HG02943 (cell line): ENCODE measurements at regions not wholly inside any gene's neighbourhood (a gene's known extent, or its start where the extent isn't known, plus 50 kb on each side); places are given as distances from the start of the nearest gene placed in this dataset.
"Not testable (repeated sequence)": the region's sequence is repeated elsewhere in the genome, so short reads cannot be mapped to it uniquely, and the experiment has no call there.

Experiments used
- ATAC-seq: cut with Tn5 transposase; IDR thresholded peaks from one replicate; pipeline ENCODE4 v1.9.1; 2021; ENCODE audit warnings: mild to moderate bottlenecking, low read depth, moderate library complexity; ENCODE audit not compliant: unreplicated experiment

DNA sequence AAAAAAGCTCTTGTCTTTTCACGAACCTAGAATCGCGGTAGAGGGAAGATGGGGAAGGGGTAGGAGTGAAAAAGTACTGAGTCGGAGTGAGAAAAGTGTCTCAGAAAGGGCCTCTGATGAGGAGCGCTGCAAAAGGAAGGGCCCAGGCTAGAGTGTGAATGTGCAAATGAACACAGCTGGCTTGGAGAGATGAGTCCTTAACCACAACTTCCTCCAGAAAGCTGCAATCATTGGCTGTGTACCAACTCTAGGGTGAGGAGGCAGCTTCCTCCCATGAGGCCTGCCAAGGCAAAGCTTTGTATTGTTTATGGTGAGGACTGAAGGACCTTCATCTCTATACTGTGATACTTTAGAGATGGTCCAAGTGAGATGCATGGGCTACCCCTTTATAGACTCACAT lies 566.9 kb upstream of the ANO5 start:
- no peak for ATAC-seq

DNA sequence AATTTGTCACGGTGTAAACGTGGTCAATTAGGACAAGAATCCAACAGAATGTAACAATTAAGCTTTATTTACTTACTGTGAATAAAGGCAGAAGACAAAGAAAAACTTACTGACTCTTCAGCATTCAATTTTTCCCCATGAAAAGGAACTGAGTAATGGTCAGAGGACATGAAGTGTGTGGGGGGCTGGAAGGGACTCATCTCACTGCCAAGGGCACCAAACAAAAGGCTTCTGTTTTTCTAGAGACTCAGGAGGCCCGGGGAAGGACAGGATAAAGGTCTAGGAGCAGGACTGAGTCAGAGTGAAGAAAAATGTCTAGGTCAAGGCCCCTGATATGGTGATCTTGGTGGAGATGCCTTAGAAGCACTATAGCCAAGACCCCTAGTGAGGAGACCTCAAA lies 564.2 kb upstream of the ANO5 start:
- ATAC-seq: no peak

DNA sequence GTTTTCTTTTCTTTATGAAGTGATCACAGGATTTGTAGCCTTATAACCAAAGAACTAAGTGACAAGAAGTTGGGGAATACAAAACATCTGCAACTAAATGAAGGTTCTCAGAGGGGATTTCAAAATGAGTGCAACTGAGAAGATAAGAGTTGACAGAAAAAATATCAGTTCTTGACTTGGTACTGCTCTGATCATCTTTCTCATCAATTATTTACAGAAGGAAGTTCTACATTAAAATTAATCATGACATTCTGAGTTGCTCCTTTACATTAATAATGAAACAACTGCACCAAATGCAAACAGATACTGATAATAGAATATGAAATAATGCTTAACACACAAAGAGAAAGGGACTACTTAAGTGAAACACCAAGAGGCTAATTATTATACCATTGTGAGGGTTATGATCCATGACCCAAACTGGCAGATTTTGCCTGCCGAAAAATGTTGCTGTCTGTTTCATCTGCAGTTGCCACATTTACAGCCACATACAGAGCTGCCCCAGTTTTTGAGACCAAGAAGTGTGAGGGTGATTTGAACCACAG lies 561.9 kb upstream of the ANO5 start:
- peak; percentile 65 for ATAC-seq

DNA sequence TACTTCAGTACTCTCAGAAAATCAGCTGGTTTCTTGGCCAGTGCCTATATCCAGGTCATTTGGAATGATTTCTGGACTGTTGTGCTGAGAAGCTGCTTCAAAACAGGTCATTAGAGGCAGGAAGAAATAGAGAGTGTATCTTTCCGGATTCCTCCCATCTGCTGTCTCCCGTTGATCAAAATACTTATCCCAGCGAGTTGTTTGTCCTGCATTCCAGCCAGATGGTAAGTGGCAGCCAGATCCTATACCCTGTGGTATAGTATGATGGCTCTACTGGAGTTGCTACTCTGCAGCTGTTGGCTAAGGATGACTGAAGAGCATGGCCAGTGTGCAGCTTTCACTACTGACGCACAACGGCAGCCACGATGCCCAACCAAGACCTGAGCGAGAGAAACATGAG lies 560.9 kb upstream of the ANO5 start:
- ATAC-seq: no peak

DNA sequence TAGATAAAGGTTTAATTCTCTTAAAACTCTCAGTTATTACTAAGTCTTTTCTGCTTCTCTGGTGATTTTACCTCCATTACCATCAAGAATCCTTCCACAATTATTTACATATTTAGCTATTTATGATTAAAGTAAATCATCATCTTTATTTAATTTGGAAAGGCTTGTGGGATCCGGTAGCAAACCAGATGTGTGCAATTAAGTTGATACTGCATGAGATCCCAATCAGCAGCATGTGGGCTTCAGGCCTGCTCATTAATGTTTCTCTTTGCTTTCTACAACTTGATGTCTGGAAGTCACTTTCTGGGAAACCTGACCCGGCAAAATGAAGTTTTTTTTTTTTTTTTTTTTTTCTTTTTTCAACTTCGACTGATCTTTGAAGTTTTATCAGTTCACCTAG lies 558.4 kb upstream of the ANO5 start:
- ATAC-seq: no peak

DNA sequence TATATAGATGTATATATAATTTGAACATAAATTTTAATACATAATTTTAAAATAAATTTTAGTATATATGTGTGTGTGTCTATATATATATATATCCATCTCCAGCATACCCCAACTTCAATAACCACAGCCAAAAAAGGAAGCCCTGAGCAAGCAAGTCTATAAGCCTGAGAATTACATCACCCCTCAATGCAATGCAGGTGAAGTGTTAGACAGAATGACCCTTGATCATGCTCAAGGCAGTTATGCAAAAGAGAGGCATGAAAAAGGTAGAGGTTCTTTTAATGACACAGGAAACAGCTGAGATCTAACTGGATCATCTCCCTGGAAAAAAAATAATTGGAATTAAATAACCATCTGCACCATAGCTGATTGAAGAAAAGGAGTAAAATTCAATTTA lies 557.9 kb upstream of the ANO5 start:
- ATAC-seq: no peak

DNA sequence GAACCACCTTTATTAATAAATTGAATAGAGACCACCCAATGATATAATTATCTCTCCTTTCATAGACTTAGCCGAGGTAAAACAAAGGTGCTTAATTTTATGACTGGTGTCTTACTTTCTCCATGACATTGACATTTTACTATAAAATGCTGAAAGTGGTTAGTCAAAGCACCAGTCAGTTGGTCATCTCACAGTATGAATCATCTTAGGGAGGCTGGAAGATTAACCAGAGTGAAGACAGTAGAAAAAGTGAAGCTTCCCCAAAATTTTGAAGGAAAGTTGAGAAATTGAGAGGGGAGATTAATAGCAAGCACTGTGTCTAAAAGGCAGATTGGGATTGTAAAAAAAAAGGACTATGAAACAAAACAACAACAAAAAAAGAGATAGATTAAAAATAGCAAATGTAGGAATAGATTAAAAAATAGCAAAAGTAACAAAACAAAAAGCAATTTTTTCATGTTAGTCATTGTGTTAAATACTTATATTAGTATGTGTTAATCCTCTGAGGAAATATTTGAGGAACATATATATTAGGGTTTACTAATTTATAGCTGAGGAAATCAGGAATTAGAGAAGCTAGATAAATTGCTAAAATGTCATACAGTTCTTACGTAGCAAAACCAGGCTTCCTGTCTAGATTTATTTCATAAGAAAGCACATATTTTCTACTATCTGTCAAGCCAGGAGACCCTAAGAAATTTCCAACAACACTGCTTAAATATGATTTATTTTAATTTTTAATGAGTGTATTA lies 557.3 kb upstream of the ANO5 start:
- no peak for ATAC-seq

DNA sequence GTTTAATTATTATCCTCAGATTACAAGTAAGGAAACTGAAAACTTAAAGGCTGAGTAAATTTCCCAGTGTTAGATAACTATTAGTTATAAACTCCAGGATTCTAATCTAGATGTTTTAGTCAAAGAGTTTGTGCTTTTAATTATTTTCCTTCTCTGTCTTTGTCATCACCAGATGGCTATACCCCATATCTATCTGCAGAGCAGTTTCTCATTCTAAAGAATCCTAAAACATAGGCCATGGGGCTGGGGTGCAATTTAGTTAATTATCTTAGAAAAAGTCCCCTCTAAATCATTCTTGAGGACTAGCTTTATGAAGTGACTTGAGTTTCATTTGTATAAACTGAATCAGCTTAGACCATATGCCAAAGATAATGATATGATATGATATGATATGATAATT lies 556.3 kb upstream of the ANO5 start:
- ATAC-seq: no peak

DNA sequence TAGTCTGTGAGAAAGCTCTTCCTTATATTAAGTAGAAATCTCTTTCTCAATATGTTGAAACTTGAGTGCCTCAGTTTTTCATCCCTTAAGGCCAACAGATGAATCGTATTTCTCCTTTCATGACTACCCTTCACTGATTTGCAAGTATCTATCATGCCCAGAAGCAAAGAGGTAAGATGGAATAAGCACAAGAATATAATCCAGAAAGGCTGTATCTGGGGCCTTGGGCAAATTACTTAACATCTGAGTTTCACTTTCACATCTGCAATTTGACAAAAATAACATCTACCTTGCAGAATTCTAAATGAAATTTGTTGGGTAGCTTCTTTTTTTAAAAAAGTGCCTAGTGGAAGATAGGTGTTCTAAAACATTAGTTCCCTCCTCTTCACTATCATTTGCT lies 552.4 kb upstream of the ANO5 start:
- no peak for ATAC-seq

DNA sequence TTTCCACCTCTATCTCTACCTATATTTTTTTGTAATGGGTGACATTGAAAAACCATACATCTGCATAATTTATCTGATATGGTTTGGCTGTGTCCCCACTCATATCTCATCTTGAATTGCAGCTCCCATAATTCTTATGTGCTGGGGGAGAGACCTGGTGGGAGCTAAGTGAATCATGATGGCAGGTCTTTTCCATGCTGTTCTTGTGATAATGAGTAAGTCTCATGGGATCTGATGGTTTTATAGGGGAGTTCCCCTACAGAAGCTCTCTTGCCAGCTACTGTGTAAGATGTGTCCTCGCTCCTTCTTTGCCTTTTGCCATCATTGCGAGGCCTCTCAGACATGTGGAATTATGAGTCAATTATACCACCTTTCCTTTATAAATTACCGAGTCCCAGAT lies 551.0 kb upstream of the ANO5 start:
- no peak for ATAC-seq

DNA sequence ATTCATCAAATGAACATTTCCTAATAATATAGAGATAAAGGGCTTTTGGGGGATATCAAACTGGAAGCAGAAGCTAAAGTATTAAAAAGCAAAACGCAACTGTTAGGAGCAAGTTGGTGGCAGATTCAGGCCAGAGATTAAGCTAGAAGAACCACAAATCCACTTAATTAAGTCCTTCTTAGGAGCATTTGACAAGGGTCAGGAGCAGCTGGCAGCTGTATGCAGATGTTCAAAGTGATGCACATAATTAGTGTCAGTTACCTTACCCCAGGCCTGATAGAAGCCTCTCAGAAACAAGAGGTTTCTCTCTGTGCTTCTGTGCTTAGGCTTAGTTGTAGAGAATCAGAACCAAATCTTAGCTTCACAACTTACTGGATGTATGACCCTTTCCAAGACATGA lies 546.5 kb upstream of the ANO5 start:
- ATAC-seq: no peak

DNA sequence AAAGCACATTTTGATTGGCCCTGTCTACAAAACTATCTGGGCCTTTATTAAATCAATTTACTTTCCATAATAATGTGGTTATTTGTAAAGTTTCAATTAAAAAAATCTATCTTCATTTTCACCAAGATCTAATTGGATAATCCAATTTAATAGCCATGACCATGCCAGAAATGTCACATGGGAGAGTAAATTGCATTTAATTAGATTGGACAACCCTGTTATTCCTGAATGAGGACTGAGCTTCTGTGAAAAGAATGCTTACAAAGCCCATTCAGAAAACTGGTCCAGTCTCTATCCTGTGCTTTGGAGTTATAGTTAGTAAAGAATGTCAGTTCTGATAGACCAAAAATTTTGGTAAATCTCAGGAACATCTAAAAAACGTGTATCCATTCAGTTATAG lies 541.9 kb upstream of the ANO5 start:
- no peak for ATAC-seq

DNA sequence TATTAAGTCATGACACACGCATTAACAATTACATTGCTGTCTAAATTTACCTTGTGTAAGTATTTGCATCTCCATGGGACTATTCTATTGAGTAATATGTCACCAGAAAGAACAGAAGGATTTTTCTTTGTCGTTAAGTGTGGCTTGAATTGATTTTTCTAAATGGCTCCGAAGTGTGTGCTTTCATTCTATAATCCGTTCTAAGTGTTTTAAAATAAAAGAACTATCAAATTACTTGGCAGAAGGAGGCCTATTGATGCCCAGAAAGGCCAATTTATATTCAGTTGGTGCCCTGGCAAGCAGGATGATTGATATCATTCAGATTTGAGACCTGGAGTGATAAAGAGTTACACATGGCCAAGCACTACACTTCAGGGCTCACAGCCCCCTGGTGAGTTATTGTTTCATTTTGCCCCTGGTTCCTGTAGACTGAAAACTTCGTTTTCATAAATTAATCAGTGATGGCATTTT lies 538.9 kb upstream of the ANO5 start:
- ATAC-seq: no peak

DNA sequence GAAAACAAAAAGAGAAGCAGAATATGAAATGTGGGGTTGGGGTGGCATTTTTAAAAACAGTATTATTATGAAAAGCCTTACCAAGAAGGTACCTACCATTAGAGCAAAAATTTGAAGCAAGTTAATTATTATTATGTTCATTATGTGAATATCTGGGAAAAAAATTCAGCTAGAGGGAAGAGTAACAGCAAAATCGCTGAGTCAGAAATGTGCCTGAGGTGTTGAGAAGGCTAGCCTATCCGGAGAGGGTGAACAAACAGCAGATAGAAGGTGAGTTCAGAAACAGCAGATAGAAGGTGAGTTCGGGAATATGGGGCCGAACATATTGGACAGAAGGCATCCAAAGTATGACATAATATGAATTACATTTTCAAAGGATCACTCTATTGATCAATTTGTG lies 536.8 kb upstream of the ANO5 start:
- ATAC-seq: no peak

DNA sequence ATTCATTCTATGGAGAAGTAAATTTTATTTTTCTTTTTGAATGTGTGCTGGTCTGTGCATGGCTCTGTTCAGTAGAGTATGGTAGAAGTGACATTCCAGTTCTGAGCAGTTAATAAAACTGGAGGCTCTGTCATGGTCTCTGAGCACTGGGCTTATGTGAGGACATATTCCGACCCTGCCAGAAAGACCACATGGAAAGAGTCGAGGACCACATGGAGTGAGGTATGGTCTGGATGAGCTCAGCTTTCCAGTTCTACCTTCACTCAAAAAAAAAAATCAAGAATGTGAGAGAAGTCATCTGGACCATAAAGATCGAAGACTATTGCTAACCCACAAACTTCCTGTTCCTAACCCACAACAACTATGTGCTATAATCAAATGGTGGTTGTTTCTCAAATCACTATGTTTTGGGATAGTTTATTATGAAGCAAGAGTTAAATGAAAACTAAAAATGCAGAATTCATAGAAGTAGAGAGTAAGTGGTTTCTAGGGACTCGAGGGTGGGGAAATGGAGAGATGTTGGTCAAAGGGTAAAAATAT lies 534.2 kb upstream of the ANO5 start:
- ATAC-seq: no peak

DNA sequence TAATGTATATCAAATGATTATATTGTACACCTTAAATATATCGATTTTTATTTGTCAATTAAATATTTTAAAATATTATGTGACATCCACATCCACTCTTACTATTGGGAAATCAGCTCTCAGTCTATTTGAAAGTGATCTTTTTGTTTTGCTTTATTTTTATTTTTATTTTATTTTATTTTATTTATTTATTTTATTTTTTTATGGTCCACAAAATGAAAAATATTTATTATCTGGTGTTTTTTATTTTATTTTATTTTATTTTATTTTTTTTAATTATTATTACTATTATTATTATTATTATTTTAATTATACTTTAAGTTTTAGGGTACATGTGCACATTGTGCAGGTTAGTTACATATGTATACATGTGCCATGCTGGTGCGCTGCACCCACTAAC lies 533.5 kb upstream of the ANO5 start:
- not testable (repeated sequence) for ATAC-seq

DNA sequence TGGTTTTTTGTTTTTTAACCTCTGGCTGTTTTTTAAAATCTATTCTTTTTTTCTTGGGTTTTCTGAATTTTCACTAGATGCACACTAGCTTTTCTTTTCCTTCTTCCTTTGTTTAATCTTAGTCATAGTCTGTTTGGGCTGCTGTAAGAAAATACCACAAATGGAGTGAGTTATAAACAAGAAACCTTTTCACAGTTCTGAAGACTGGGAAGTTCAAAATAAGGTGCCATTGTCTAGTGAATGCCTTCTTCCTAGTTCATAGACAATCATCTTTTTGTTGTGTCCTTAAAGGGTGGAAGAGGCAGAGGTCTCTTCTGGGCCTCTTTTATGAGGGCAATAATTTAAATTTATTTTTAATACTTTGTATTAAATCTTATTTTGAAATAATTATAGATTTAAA lies 532.9 kb upstream of the ANO5 start:
- ATAC-seq: no peak

DNA sequence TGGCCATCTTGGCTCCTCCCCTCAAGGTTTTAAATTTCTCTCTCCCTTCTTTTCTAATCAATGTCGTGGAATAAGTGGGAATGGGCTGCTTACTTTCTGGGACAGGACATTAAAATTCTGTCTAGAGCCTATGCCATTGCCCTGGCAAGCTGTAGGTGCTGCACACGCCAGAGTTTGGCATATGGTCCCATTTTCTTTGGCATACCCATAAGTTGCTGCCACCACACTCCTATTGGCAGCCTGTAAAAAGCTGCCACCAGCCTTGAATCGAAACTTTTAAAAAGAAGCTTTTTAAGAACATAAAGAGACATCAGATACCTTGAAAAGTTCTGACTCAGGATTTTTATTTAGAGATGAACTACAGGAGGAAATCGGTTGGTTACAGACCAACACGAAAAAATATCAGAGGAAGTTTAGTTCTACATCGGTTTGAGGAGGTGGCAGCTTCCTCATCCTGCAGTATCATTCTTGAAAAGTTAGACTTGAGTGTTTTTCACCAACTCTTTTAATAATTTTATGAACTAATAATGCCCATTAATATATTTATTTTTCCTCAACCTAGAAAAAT lies 517.8 kb upstream of the ANO5 start:
- ATAC-seq: no peak

DNA sequence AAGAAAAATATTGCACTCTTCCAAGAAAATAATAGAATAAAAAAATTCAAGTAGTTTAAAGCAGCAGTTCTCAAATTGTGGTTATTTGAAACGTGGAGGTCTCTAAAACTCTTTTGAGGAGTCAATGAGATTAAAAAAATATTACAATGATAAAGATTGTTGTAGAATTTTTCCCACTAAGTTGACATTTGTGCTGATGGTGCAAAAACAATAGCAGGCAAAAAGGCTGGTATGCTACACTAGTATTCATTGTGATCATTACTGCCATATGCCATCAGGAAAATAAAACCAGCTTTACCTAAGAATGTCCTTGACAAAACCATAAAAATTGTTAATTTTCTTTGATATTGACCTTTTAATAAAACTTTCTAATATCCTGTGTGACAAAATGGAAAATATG lies 505.2 kb upstream of the ANO5 start:
- ATAC-seq: no peak

DNA sequence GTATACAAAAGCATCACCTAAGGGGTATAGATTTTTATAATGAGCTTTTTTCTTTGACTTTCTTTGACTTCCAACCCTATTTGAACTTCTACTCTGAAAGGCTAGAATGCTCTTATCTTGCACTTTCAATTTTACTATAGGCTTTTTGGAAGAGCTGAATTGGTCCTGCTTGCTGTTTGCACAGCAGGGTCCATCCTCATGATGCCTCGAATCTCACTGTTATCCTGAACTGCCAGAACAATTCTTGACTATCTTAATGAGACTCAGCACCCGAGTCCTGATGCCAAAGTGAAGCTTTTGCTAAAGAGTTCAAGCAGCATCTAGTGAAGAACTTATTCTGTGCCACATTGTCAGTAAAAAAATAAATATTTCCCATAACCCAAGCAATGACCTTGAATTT lies 488.3 kb upstream of the ANO5 start:
- ATAC-seq: no peak

DNA sequence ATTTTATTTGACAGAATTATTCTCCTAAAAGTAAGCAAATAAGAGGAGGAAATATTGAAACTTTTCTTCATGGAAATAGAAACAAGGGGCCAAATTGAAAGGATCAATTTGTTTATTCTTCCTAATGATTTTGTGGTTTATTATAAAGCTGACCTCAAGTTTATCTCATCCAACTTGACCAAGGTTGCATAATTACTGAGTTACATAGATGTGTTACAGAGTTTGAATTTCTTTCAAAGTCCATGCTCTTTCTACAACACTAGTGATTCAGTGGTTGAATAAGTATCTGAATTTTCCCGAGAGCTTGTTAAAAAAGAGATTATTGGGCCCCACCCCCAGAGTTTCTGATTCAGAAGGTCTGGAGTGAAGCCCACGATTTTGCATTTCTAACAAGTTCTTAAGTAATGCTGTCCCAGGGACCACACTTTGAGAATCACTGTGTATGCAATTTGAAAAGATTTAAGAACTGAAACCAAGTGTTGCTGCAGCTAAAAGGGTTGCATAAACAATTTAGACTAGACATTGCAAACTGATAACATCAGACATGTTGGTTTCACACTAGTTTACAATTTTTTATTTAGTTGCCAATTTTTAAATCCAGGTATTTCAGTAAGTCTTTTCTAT lies 485.7 kb upstream of the ANO5 start:
- no peak for ATAC-seq

DNA sequence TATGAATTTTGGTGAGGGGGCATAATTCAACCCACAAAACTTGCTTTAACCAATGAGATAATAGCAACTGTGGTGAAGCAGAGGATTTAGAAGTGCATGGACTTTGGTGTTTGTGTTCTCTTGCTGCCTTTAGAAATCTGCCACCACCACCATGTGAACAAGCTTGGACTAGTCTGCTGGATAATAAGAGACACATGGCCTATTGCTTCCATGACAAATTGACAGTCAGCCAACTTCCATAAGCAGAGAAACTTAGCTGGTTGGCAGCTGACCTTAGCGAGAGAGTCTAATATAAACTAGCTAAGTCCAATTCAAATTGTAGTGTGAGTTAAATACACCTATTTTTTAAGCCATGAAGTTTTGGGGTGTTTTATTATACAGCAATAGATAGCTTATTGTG lies 482.1 kb upstream of the ANO5 start:
- no peak for ATAC-seq
